HEK293 (cell line): ENCODE measurements at regions not wholly inside any gene's neighbourhood (a gene's known extent, or its start where the extent isn't known, plus 50 kb on each side); places are given as distances from the start of the nearest gene placed in this dataset.

Experiments
- CTCF ChIA-PET: fragments of 350-600 bp; formaldehyde crosslinking; extraction: SDS; loops from one replicate; lab custom pipeline; 2021; ENCODE audit warnings: antibody characterized with exemption; lab: Yijun Ruan, JAX
- POLR2A ChIA-PET: fragments of 300-600 bp; formaldehyde crosslinking; extraction: SDS; loops from one replicate; lab custom pipeline; 2020; ENCODE audit warnings: antibody characterized with exemption, inconsistent platforms; lab: Yijun Ruan, JAX
- H3K27ac ChIP-seq: fragments of 200-500 bp; sonication (Bioruptor generic); 2 replicates; pipeline ENCODE4 v1.5.1; 2014; ENCODE audit warnings: low read depth, low read length, control low read depth, inconsistent platforms; ENCODE audit errors: extremely low read depth
- H3K36me3 ChIP-seq, 2 experiments: fragments of 200-500 bp in 1 of 2; sonication (Bioruptor generic) in 1 of 2; 1 replicate in 1 of 2; 2 replicates in 1 of 2; pipeline ENCODE4 v1.5.1; 2014 to 2017; ENCODE audit warnings: inconsistent platforms in 2 of 2, low read length in 2 of 2; ENCODE audit not compliant: control insufficient read depth in 2 of 2, insufficient read depth in 1 of 2
- H3K4me1 ChIP-seq: fragments of 200-500 bp; sonication (Bioruptor generic); 2 replicates; pipeline ENCODE4 v1.5.1; 2014; ENCODE audit warnings: mild to moderate bottlenecking, low read length, inconsistent platforms; ENCODE audit not compliant: control insufficient read depth, insufficient read depth
- H3K4me3 ChIP-seq: 2 replicates; pipeline ENCODE4 v1.5.1; 2011; ENCODE audit warnings: low read depth, mild to moderate bottlenecking, control low read depth, low read length, moderate library complexity
- H3K9me3 ChIP-seq: fragments of 200-500 bp; sonication (Bioruptor generic); 2 replicates; pipeline ENCODE4 v1.5.1; 2014; ENCODE audit warnings: low read depth, low read length, inconsistent platforms; ENCODE audit not compliant: control insufficient read depth, insufficient read depth
- HIC1 ChIP-seq: fragments of 450-650 bp; formaldehyde crosslinking; IDR thresholded peaks from 2 replicates; pipeline ENCODE4 v1.5.1; 2016; ENCODE audit warnings: missing biosample characterization, missing genetic modification characterization
- KLF1 ChIP-seq: fragments of 450-650 bp; formaldehyde crosslinking; IDR thresholded peaks from 2 replicates; pipeline ENCODE4 v1.5.1; 2016; ENCODE audit warnings: missing biosample characterization, missing genetic modification characterization
- REPIN1 ChIP-seq: fragments of 450-650 bp; formaldehyde crosslinking; IDR thresholded peaks from 2 replicates; pipeline ENCODE4 v1.5.1; 2017; ENCODE audit warnings: missing biosample characterization, missing genetic modification characterization, low read depth
- SALL2 ChIP-seq: fragments of 450-650 bp; formaldehyde crosslinking; IDR thresholded peaks from 2 replicates; pipeline ENCODE4 v1.5.0; 2017; ENCODE audit warnings: missing biosample characterization, mild to moderate bottlenecking, missing genetic modification characterization, borderline replicate concordance
- YY1 ChIP-seq: fragments of 450-650 bp; formaldehyde crosslinking; IDR thresholded peaks from 2 replicates; pipeline ENCODE4 v1.5.1; 2018; ENCODE audit warnings: missing biosample characterization, missing genetic modification characterization
- ZBTB21 ChIP-seq: fragments of 450-650 bp; formaldehyde crosslinking; IDR thresholded peaks from 2 replicates; pipeline ENCODE4 v1.5.1; 2017; ENCODE audit warnings: missing biosample characterization, missing genetic modification characterization
- ZFP3 ChIP-seq: fragments of 450-650 bp; formaldehyde crosslinking; IDR thresholded peaks from 2 replicates; pipeline ENCODE4 v1.5.1; 2016; ENCODE audit warnings: low read depth, missing biosample characterization, missing genetic modification characterization
- ZNF112 ChIP-seq: fragments of 450-650 bp; formaldehyde crosslinking; IDR thresholded peaks from 2 replicates; pipeline ENCODE4 v1.5.0; 2017; ENCODE audit warnings: missing biosample characterization, missing genetic modification characterization
- ZNF138 ChIP-seq: fragments of 450-650 bp; formaldehyde crosslinking; IDR thresholded peaks from 2 replicates; pipeline ENCODE4 v1.5.1; 2016; ENCODE audit warnings: missing biosample characterization, missing genetic modification characterization, borderline replicate concordance
- ZNF146 ChIP-seq: fragments of 450-650 bp; formaldehyde crosslinking; IDR thresholded peaks from 2 replicates; pipeline ENCODE4 v1.5.1; 2016; ENCODE audit warnings: missing biosample characterization, missing genetic modification characterization
- ZNF223 ChIP-seq: fragments of 450-650 bp; formaldehyde crosslinking; IDR thresholded peaks from 2 replicates; pipeline ENCODE4 v1.5.1; 2016; ENCODE audit warnings: missing biosample characterization, missing genetic modification characterization
- ZNF449 ChIP-seq: fragments of 450-650 bp; formaldehyde crosslinking; IDR thresholded peaks from 2 replicates; pipeline ENCODE4 v1.5.1; 2017; ENCODE audit warnings: missing biosample characterization, mild to moderate bottlenecking, missing genetic modification characterization, moderate library complexity
- ZNF530 ChIP-seq: fragments of 450-650 bp; formaldehyde crosslinking; IDR thresholded peaks from 2 replicates; pipeline ENCODE4 v1.5.1; 2016; ENCODE audit warnings: low read depth, missing biosample characterization, missing genetic modification characterization
- ZNF548 ChIP-seq: fragments of 450-650 bp; formaldehyde crosslinking; IDR thresholded peaks from 2 replicates; pipeline ENCODE4 v1.5.1; 2016; ENCODE audit warnings: missing biosample characterization, missing genetic modification characterization
- ZNF580 ChIP-seq: fragments of 450-650 bp; formaldehyde crosslinking; IDR thresholded peaks from 2 replicates; pipeline ENCODE4 v1.5.1; 2016; ENCODE audit warnings: missing biosample characterization, missing genetic modification characterization
- ZNF621 ChIP-seq: fragments of 450-650 bp; formaldehyde crosslinking; IDR thresholded peaks from 2 replicates; pipeline ENCODE4 v1.5.1; 2017; ENCODE audit warnings: missing biosample characterization, missing genetic modification characterization
- ZNF791 ChIP-seq: fragments of 450-650 bp; formaldehyde crosslinking; IDR thresholded peaks from 2 replicates; pipeline ENCODE4 v1.5.1; 2016; ENCODE audit warnings: missing biosample characterization, missing genetic modification characterization
- TF ChIP-seq, protein P1 (sequence below): fragments of 450-650 bp; formaldehyde crosslinking; IDR thresholded peaks from 2 replicates; pipeline ENCODE4 v1.5.1; 2016; ENCODE audit warnings: missing biosample characterization, missing genetic modification characterization, low read depth

GRCh38 chr10:59036311-59037017 lies 140.0 kb upstream of the PHYHIPL start:
- no peak overlapping the region for H3K27ac ChIP-seq
- POLR2A ChIA-PET = no interaction called here
- CTCF ChIA-PET = interaction anchor here (0.6 kb wide), 1 partner anchor 689 kb away, joined by 3 read pairs; no protein-coding TSS in a partner anchor

GRCh38 chr10:59037018-59037389 lies 139.4 kb upstream of the PHYHIPL start:
- Histone ChIP-seq H3K4me1 (no peaks in the 10 kb centered on the region), H3K9me3 (no peaks in the 10 kb centered on the region), H3K4me3 (no peak overlapping the region), H3K36me3 (no peaks in the 10 kb centered on the region), H3K27ac (no peak overlapping the region)
- ChIA-PET CTCF (no interaction called here), POLR2A (no interaction called here)
- no peak for TF ChIP-seq ZNF449 (tag by site-specific recombination)
- no peak for TF ChIP-seq SALL2 (tag by site-specific recombination)

More at GRCh38 chr10:59036311-59037017, 140.0 kb upstream of the PHYHIPL start:
- Histone ChIP-seq H3K36me3 (no peaks in the 10 kb centered on the region), H3K4me3 (no peak overlapping the region), H3K9me3 (no peaks in the 10 kb centered on the region), H3K4me1 (no peaks in the 10 kb centered on the region)
- no peak for TF ChIP-seq KLF1 (tag by site-specific recombination)
- no peak for TF ChIP-seq YY1
- TF ChIP-seq ZNF621 = no peak
- no peak for TF ChIP-seq ZNF112 (tag by site-specific recombination)
- TF ChIP-seq ZNF791 = no peak
- no peak for TF ChIP-seq ZNF138 (tag by site-specific recombination)
- TF ChIP-seq ZNF580 (tag by site-specific recombination) = no peak
- TF ChIP-seq, protein P1, sequence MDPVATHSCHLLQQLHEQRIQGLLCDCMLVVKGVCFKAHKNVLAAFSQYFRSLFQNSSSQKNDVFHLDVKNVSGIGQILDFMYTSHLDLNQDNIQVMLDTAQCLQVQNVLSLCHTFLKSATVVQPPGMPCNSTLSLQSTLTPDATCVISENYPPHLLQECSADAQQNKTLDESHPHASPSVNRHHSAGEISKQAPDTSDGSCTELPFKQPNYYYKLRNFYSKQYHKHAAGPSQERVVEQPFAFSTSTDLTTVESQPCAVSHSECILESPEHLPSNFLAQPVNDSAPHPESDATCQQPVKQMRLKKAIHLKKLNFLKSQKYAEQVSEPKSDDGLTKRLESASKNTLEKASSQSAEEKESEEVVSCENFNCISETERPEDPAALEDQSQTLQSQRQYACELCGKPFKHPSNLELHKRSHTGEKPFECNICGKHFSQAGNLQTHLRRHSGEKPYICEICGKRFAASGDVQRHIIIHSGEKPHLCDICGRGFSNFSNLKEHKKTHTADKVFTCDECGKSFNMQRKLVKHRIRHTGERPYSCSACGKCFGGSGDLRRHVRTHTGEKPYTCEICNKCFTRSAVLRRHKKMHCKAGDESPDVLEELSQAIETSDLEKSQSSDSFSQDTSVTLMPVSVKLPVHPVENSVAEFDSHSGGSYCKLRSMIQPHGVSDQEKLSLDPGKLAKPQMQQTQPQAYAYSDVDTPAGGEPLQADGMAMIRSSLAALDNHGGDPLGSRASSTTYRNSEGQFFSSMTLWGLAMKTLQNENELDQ (tag by site-specific recombination) = no peak
- TF ChIP-seq HIC1 = no peak
- no peak for TF ChIP-seq REPIN1
- TF ChIP-seq ZNF223 (tag by site-specific recombination) = no peak
- TF ChIP-seq ZBTB21 (tag by site-specific recombination) = no peak
- no peak for TF ChIP-seq ZFP3
- TF ChIP-seq ZNF530 (tag by site-specific recombination) = no peak
- no peak for TF ChIP-seq ZNF146 (tag by site-specific recombination)
- TF ChIP-seq ZNF548 = no peak
